ENCODE measurements at regions not wholly inside any gene's neighbourhood (a gene's known extent, or its start where the extent isn't known, plus 50 kb on each side); places are given as distances from the start of the nearest gene placed in this dataset.

- Histone ChIP-seq H4K20me1 (ENCODE audit: insufficient read depth, low read length) (no peaks in the 10 kb centered on the region; the same call in 1 of the 2 replicates), H2AFZ (ENCODE audit: low read length) (no peak overlapping the region), H3K4me1 (ENCODE audit: insufficient read depth, low read length, severe bottlenecking) (no peaks in the 10 kb centered on the region), H3K27ac (ENCODE audit: low read depth, low read length, poor library complexity, severe bottlenecking) (no peak overlapping the region), H3K4me3 (ENCODE audit: low read depth, low read length, poor library complexity, severe bottlenecking) (no peak overlapping the region), H3F3A (ENCODE audit: insufficient read depth, low read length) (no peaks in the 10 kb centered on the region), H3K36me3 (ENCODE audit: insufficient read depth, low read length) (no peaks in the 10 kb centered on the region), H3K9me2 (ENCODE audit: low read depth, low read length) (no peaks in the 10 kb centered on the region), H3K27me3 (ENCODE audit: insufficient read depth, low read length) (peaks cover 4% of the 10 kb centered on the region; the same call in 1 of the 2 replicates), H3K9me3 (ENCODE audit: low read length) (no peaks in the 10 kb centered on the region), H3K79me2 (ENCODE audit: insufficient read depth, low read length) (no peaks in the 10 kb centered on the region), H3K4me2 (ENCODE audit: low read length) (no peak overlapping the region), H3K9ac (ENCODE audit: low read length) (no peak overlapping the region)
- TF ChIP-seq EZH2 (IDR thresholded peaks at IDR 0.05; ENCODE audit: borderline replicate concordance, low read length), result no peak
- TF ChIP-seq CTCF (IDR thresholded peaks at IDR 0.05; ENCODE audit: low read length), result no peak
Measured at GRCh38 chr13:75181906-75182305, 300.1 kb downstream of the TBC1D4 start.

- no peaks in the 10 kb centered on the region for H3K4me1 ChIP-seq (ENCODE audit: insufficient read depth, low read length, severe bottlenecking)
- H3K9ac ChIP-seq (ENCODE audit: low read length), result no peak overlapping the region
- no peaks in the 10 kb centered on the region for H3F3A ChIP-seq (ENCODE audit: insufficient read depth, low read length)
- no peaks in the 10 kb centered on the region for H3K36me3 ChIP-seq (ENCODE audit: insufficient read depth, low read length)
- no peak overlapping the region for H3K27ac ChIP-seq (ENCODE audit: low read depth, low read length, poor library complexity, severe bottlenecking)
- no peak overlapping the region for H2AFZ ChIP-seq (ENCODE audit: low read length)
- no peak overlapping the region for H3K4me3 ChIP-seq (ENCODE audit: low read depth, low read length, poor library complexity, severe bottlenecking)
- TF ChIP-seq EZH2 (IDR thresholded peaks at IDR 0.05; ENCODE audit: borderline replicate concordance, low read length) (no peak), CTCF (IDR thresholded peaks at IDR 0.05; ENCODE audit: low read length) (no peak)
- no peak overlapping the region for H3K4me2 ChIP-seq (ENCODE audit: low read length)
- H3K27me3 ChIP-seq (ENCODE audit: insufficient read depth, low read length), result 0 out of 2 replicates have a peak, but pooled peaks cover 4% of the 10 kb centered on the region
- H3K9me2 ChIP-seq (ENCODE audit: low read depth, low read length), result no peaks in the 10 kb centered on the region
- no peaks in the 10 kb centered on the region for H3K9me3 ChIP-seq (ENCODE audit: low read length)
- no peaks in the 10 kb centered on the region for H3K79me2 ChIP-seq (ENCODE audit: insufficient read depth, low read length)
- no peaks in the 10 kb centered on the region; the same call in 1 of the 2 replicates for H4K20me1 ChIP-seq (ENCODE audit: insufficient read depth, low read length)
Measured at GRCh38 chr13:75180805-75181455, 301.0 kb downstream of the TBC1D4 start.

GRCh38 chr13:75178436-75178835, 303.5 kb downstream of the TBC1D4 start:
- TF ChIP-seq EZH2 (IDR thresholded peaks at IDR 0.05; ENCODE audit: borderline replicate concordance, low read length) (no peak), CTCF (IDR thresholded peaks at IDR 0.05; ENCODE audit: low read length) (no peak)
- no peaks in the 10 kb centered on the region for H3K27me3 ChIP-seq (ENCODE audit: insufficient read depth, low read length)
- no peaks in the 10 kb centered on the region for H3K9me3 ChIP-seq (ENCODE audit: low read length)
- H3F3A ChIP-seq (ENCODE audit: insufficient read depth, low read length), result no peaks in the 10 kb centered on the region
- no peaks in the 10 kb centered on the region for H3K4me1 ChIP-seq (ENCODE audit: insufficient read depth, low read length, severe bottlenecking)
- H4K20me1 ChIP-seq (ENCODE audit: insufficient read depth, low read length), result no peaks in the 10 kb centered on the region; the same call in 1 of the 2 replicates
- no peaks in the 10 kb centered on the region for H3K79me2 ChIP-seq (ENCODE audit: insufficient read depth, low read length)
- H3K27ac ChIP-seq (ENCODE audit: low read depth, low read length, poor library complexity, severe bottlenecking), result no peak overlapping the region
- no peak overlapping the region for H3K4me3 ChIP-seq (ENCODE audit: low read depth, low read length, poor library complexity, severe bottlenecking)
- H3K9me2 ChIP-seq (ENCODE audit: low read depth, low read length), result no peaks in the 10 kb centered on the region
- H2AFZ ChIP-seq (ENCODE audit: low read length), result no peak overlapping the region
- H3K4me2 ChIP-seq (ENCODE audit: low read length), result no peak overlapping the region
- no peaks in the 10 kb centered on the region for H3K36me3 ChIP-seq (ENCODE audit: insufficient read depth, low read length)
- H3K9ac ChIP-seq (ENCODE audit: low read length), result no peak overlapping the region

All from OCI-LY1 (cell line).